ENCODE measurements at regions not wholly inside any gene's neighbourhood (a gene's known extent, or its start where the extent isn't known, plus 50 kb on each side); places are given as distances from the start of the nearest gene placed in this dataset.
"Not testable (repeated sequence)": the region's sequence is repeated elsewhere in the genome, so short reads cannot be mapped to it uniquely, and the experiment has no call there.

DNA sequence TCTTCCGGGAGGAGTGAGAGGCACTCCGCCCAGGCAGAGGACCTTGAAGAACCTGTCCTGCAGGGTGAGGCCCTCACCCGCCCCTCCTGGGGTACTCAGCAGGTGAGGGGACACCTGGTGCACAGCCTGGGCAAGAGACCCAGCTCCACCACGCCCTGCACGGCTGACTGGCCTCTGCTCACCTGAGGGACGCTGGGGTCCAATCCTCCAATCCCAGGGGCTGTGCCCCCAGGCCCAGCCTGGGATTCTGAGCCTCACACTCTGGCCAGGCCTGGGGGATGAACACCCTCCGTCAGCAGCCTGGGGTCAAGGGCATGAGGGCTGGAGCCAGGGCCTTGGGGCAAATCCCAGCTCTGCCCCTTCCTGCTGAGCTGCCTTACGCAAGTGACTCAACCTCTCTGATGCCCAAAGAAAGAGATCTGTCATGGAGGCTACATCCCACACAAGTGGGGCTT is 149.9 kb upstream of the PTPN1 start:
- H3K9me3 Mint-ChIP-seq: no peaks in the 10 kb centered on the region
- H3K27ac Mint-ChIP-seq (ENCODE audit: unreplicated experiment): no peak overlapping the region
- H3K27me3 Mint-ChIP-seq (ENCODE audit: low read depth): peaks cover 2% of the 10 kb centered on the region
- H3K4me3 Mint-ChIP-seq: no peak overlapping the region
- TF ChIP-seq, protein P1, sequence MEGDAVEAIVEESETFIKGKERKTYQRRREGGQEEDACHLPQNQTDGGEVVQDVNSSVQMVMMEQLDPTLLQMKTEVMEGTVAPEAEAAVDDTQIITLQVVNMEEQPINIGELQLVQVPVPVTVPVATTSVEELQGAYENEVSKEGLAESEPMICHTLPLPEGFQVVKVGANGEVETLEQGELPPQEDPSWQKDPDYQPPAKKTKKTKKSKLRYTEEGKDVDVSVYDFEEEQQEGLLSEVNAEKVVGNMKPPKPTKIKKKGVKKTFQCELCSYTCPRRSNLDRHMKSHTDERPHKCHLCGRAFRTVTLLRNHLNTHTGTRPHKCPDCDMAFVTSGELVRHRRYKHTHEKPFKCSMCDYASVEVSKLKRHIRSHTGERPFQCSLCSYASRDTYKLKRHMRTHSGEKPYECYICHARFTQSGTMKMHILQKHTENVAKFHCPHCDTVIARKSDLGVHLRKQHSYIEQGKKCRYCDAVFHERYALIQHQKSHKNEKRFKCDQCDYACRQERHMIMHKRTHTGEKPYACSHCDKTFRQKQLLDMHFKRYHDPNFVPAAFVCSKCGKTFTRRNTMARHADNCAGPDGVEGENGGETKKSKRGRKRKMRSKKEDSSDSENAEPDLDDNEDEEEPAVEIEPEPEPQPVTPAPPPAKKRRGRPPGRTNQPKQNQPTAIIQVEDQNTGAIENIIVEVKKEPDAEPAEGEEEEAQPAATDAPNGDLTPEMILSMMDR (conservative IDR thresholded peaks at IDR 0.05): no peak
- DNase-seq (ENCODE audit: low read depth, low spot score): no peak
- H3K36me3 Mint-ChIP-seq (ENCODE audit: low read depth): no peaks in the 10 kb centered on the region
- H3K4me1 Mint-ChIP-seq: peaks cover 4% of the 10 kb centered on the region

DNA sequence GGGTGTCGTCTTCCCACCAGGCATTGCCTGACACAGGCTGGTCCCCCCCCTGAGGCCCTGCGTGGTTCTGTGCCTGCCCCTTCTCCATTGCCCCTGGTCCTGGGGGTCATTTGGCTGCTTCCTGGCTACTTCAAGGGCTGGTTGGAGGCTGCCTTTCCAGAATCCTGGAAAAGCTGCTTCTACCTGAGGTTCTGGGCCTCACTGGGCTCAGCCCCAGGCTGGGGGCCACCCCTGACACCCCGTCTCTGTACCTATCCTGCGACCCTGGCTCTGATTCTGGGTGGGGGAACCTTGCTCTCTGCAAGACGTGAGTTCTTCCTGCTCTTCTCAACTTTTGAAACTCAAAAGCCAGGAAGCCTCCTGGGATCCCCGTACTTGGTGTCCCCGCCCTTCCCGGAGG is 149.3 kb upstream of the PTPN1 start:
- Mint-ChIP-seq H3K4me1 (peaks cover 4% of the 10 kb centered on the region), H3K36me3 (ENCODE audit: low read depth) (no peaks in the 10 kb centered on the region), H3K27me3 (ENCODE audit: low read depth) (peaks cover 2% of the 10 kb centered on the region), H3K4me3 (no peak overlapping the region), H3K27ac (ENCODE audit: unreplicated experiment) (no peak overlapping the region), H3K9me3 (no peaks in the 10 kb centered on the region)
- TF ChIP-seq, protein P1 (conservative IDR thresholded peaks at IDR 0.05): no peak
- DNase-seq (ENCODE audit: low read depth, low spot score): no peak

DNA sequence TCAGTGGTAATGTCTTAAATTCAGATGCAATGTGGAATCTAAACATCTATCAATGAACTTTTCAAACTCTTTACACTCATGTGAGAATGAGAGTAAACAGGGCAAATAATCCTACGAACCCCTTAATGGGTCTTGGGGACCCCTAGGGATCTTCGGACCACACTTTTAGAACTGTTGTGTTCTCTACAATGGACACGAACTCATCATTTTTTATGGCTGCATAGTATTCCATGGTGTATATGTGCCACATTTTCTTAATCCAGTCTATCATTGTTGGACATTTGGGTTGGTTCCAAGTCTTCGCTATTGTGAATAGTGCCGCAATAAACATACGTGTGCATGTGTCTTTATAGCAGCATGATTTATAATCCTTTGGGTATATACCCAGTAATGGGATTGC is 148.0 kb upstream of the PTPN1 start:
- not testable (repeated sequence) for H3K4me3 Mint-ChIP-seq; H3K36me3 Mint-ChIP-seq (ENCODE audit: low read depth); DNase-seq (ENCODE audit: low read depth, low spot score); H3K27me3 Mint-ChIP-seq (ENCODE audit: low read depth); H3K27ac Mint-ChIP-seq (ENCODE audit: unreplicated experiment); H3K9me3 Mint-ChIP-seq
- peaks cover 10% of the 10 kb centered on the region for H3K4me1 Mint-ChIP-seq

DNA sequence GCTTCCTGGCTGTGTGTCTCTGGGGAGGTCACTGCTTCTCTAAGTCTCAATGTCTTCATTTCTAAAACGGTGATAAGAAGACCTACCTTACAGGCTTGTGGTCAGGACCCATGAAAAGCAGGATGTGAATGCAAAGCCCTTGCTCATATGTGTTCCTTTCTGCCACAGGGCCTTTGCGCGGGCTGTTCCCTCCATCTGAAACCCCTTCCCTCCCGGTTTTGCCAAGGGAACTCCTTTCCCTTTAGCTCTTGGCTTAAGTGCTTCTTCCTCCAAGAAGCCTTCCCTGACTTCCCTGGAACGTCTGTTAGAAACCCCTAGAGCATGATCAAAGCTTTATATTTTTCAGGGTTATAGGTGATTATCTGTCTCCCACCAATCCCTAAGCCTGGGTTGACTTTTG is 147.2 kb upstream of the PTPN1 start:
- Mint-ChIP-seq H3K36me3 (ENCODE audit: low read depth) (no peaks in the 10 kb centered on the region), H3K4me1 (peaks cover 10% of the 10 kb centered on the region), H3K27ac (ENCODE audit: unreplicated experiment) (no peak overlapping the region), H3K27me3 (ENCODE audit: low read depth) (peaks cover 2% of the 10 kb centered on the region), H3K9me3 (peaks cover 3% of the 10 kb centered on the region), H3K4me3 (no peak overlapping the region)
- TF ChIP-seq, protein P1 (conservative IDR thresholded peaks at IDR 0.05): no peak
- DNase-seq (ENCODE audit: low read depth, low spot score): no peak

DNA sequence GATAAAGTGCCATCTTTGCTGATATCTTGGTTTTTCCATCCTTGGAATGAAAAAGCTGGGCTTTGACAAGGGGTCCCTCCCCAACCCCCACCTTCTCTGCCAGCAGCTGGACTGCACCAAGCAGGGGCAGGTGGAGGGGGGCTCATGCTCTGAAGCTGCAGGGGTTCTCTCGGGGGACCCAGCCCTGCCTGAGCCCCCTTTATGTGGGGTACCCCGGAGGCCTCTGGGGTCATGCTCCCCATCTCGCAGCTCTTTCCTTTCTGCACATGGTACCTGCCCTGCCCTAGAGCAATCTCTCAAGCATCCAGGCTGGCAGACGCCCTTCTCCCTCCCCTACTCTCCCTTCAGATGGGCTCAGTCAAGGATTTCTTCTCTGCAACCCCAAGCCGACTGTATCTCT is 146.7 kb upstream of the PTPN1 start:
- no peak for DNase-seq (ENCODE audit: low read depth, low spot score)
- peaks cover 2% of the 10 kb centered on the region for H3K27me3 Mint-ChIP-seq (ENCODE audit: low read depth)
- TF ChIP-seq, protein P1 (conservative IDR thresholded peaks at IDR 0.05): no peak
- peaks cover 10% of the 10 kb centered on the region for H3K4me1 Mint-ChIP-seq
- no peak overlapping the region for H3K4me3 Mint-ChIP-seq
- peak overlapping the region; percentile 76 for H3K27ac Mint-ChIP-seq (ENCODE audit: unreplicated experiment)
- H3K9me3 Mint-ChIP-seq: peaks cover 3% of the 10 kb centered on the region
- H3K36me3 Mint-ChIP-seq (ENCODE audit: low read depth): no peaks in the 10 kb centered on the region

DNA sequence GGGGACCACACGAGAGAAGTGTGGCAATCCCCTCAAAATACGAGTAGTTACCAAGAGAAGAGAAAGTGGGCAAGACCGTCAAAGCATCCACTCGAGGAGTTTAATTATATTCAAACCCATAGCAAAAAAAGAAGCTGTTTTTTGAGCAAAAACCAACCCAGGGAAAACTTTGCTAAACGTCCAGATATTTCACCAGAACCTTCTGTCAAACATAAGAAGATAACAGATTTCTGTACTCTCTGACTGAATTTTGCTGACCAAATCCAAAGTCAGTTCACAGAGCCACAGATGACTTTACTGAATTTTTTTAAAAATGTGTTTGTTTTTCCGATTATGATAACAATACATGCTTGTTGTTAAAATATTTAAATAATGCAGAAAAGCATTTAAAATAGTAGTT is 145.6 kb upstream of the PTPN1 start:
- TF ChIP-seq, protein P1 (conservative IDR thresholded peaks at IDR 0.05): no peak
- Mint-ChIP-seq H3K27ac (ENCODE audit: unreplicated experiment) (no peak overlapping the region), H3K27me3 (ENCODE audit: low read depth) (peaks cover 2% of the 10 kb centered on the region), H3K4me1 (peaks cover 8% of the 10 kb centered on the region), H3K4me3 (no peak overlapping the region), H3K36me3 (ENCODE audit: low read depth) (no peaks in the 10 kb centered on the region), H3K9me3 (peaks cover 3% of the 10 kb centered on the region)
- DNase-seq (ENCODE audit: low read depth, low spot score): no peak

All from neural crest cell (in vitro differentiated cells).